Left ventricle myocardium inferior (tissue), 1 donor: ENCODE measurements at regions not wholly inside any gene's neighbourhood (a gene's known extent, or its start where the extent isn't known, plus 50 kb on each side); places are given as distances from the start of the nearest gene placed in this dataset.

Experiments used
- DNase-seq: peaks from one replicate; pipeline ENCODE4 v3.0.0-alpha.2; 2020
- H3K27ac ChIP-seq: fragments of 200-600 bp; replicated peaks from 2 replicates; pipeline ENCODE4 v1.8.0; 2021
- H3K27me3 ChIP-seq: fragments of 200-600 bp; 2 replicates; pipeline ENCODE4 v1.8.0; 2021; ENCODE audit warnings: low read depth
- H3K36me3 ChIP-seq: fragments of 200-600 bp; 2 replicates; pipeline ENCODE4 v1.8.0; 2021
- H3K4me1 ChIP-seq: fragments of 200-600 bp; 2 replicates; pipeline ENCODE4 v1.8.0; 2021
- H3K4me3 ChIP-seq: fragments of 200-600 bp; 2 replicates; pipeline ENCODE4 v1.8.0; 2021; ENCODE audit warnings: mild to moderate bottlenecking, moderate library complexity
- H3K9me3 ChIP-seq: fragments of 200-600 bp; replicated peaks from 2 replicates; pipeline ENCODE4 v1.8.0; 2021
- CTCF ChIP-seq: fragments of 200-600 bp; IDR thresholded peaks from 2 replicates; pipeline ENCODE4 v1.8.0; 2021; ENCODE audit warnings: antibody characterized with exemption, mild to moderate bottlenecking, borderline replicate concordance
- intact Hi-C: fragments of 100-400 bp; cut with micrococcal nuclease; formaldehyde crosslinking; loops from one replicate; pipeline ENCODE4 v1.11.0; 2022
- donor health status: DM: no; HTN: yes; CAD: no; lungs with severe emphysema.

DNA sequence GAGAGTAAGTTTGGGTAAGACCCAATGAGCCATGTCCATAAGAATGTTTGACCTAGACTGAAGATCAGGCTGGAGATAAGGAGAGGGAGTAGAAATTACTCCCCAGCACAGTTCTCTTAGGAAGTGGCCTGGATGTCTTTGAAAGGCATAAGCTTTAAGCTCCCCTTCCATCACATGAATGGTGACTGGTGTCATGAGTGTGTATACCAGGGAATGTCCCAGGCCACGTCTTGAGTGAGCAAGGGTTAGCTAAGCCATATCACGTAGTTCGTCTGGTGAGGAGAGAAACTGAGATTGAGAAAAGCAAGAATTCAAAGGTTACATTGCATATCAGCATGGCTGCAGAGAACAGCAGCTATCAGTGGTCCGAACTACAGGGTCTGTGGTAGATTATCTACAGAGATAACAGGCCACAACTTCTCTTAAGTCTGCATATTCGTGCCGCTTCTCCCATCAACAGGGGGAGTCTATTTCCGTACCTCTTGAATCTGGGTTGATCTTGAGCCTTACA lies 60.1 kb upstream of the BMP2 start:
- peaks cover 27% of the 10 kb centered on the region for H3K4me1 ChIP-seq
- no peak for TF ChIP-seq CTCF
- no peak overlapping the region for H3K4me3 ChIP-seq
- no peaks in the 10 kb centered on the region for H3K9me3 ChIP-seq
- H3K27me3 ChIP-seq: no peaks in the 10 kb centered on the region
- DNase-seq: no peak
- H3K36me3 ChIP-seq: no peaks in the 10 kb centered on the region
- intact Hi-C loops: no loop called here
- peak overlapping the region; percentile 53 for H3K27ac ChIP-seq

GRCh38 chr20:6705926-6706548 lies 61.4 kb upstream of the BMP2 start:
- no peak for TF ChIP-seq CTCF
- Histone ChIP-seq H3K4me3 (no peak overlapping the region), H3K4me1 (peaks cover 33% of the 10 kb centered on the region), H3K9me3 (no peaks in the 10 kb centered on the region), H3K36me3 (no peaks in the 10 kb centered on the region), H3K27me3 (no peaks in the 10 kb centered on the region), H3K27ac (no peak overlapping the region)
- DNase-seq: no peak
- intact Hi-C loops: no loop called here

DNA sequence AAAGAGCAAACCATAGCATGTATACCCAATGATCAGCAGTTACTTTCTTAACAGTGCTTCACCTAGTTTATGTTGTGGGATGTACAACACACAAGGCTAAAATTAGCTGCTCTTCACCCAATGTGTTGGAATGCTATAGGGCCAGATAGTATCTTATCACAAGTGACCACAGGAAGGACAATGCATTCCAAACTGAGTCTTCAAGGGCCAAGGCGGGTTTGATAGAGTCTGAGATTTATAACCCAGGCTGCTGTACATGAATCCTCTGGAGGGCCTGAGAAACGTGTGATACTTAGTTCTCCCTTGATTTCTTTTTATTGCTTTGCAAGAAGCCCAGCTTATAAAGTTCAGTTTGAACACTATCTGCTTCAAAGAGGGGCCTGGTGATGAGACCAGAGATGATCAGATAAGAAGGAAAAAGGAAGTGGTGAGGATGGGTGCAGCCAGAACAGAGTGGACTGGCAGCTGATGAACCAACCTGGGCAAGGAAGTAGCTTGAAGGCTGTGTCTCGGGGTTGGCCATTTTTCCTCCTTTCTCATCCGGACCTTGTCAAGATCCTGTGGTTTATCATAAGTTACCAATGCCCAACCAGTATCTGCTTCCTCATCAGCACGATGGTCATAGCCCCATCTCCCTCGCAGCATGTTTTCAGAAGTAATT lies 62.2 kb upstream of the BMP2 start:
- Histone ChIP-seq H3K4me3 (no peak overlapping the region), H3K4me1 (peaks cover 33% of the 10 kb centered on the region), H3K27me3 (no peaks in the 10 kb centered on the region), H3K27ac (peak overlapping the region; percentile 80), H3K36me3 (no peaks in the 10 kb centered on the region), H3K9me3 (no peaks in the 10 kb centered on the region)
- DNase-seq: no peak
- TF ChIP-seq CTCF: no peak
- intact Hi-C loops: no loop called here

GRCh38 chr20:6704132-6704861 lies 63.2 kb upstream of the BMP2 start:
- H3K4me1 ChIP-seq: peaks cover 33% of the 10 kb centered on the region
- TF ChIP-seq CTCF: no peak
- H3K27ac ChIP-seq: peak overlapping the region; percentile 80
- H3K27me3 ChIP-seq: no peaks in the 10 kb centered on the region
- H3K9me3 ChIP-seq: no peaks in the 10 kb centered on the region
- no peaks in the 10 kb centered on the region for H3K36me3 ChIP-seq
- intact Hi-C loops: no loop called here
- DNase-seq: no peak
- no peak overlapping the region for H3K4me3 ChIP-seq

GRCh38 chr20:6703656-6704055 lies 63.8 kb upstream of the BMP2 start:
- no peak for DNase-seq
- Histone ChIP-seq H3K9me3 (no peaks in the 10 kb centered on the region), H3K4me1 (peaks cover 29% of the 10 kb centered on the region), H3K4me3 (no peak overlapping the region), H3K27ac (peak overlapping the region; percentile 80), H3K36me3 (no peaks in the 10 kb centered on the region), H3K27me3 (no peaks in the 10 kb centered on the region)
- intact Hi-C loops: no loop called here
- no peak for TF ChIP-seq CTCF
